ENCODE measurements at regions not wholly inside any gene's neighbourhood (a gene's known extent, or its start where the extent isn't known, plus 50 kb on each side); places are given as distances from the start of the nearest gene placed in this dataset.

- no peak for DNase-seq (ENCODE audit: low read depth)
- TF ChIP-seq MAX (IDR thresholded peaks at IDR 0.05; ENCODE audit: low read depth, low read length): no peak
- TF ChIP-seq MYC (IDR thresholded peaks at IDR 0.05; ENCODE audit: low read depth, low read length): no peak
- TF ChIP-seq POLR2A (IDR thresholded peaks at IDR 0.05; ENCODE audit: extremely low read depth, insufficient read length): no peak
- TF ChIP-seq CTCF (IDR thresholded peaks at IDR 0.05; ENCODE audit: low read depth, low read length): no peak
- H3K4me3 ChIP-seq (ENCODE audit: low read depth, low read length): no peak overlapping the region
Measured at GRCh38 chr4:151940291-151940690, 179.5 kb upstream of the GATB start.

GRCh38 chr4:151939670-151940069, 178.9 kb upstream of the GATB start:
- H3K4me3 ChIP-seq (ENCODE audit: low read depth, low read length): no peak overlapping the region
- DNase-seq (ENCODE audit: low read depth): no peak

GRCh38 chr4:151935411-151935810, 174.6 kb upstream of the GATB start:
- no peak overlapping the region for H3K4me3 ChIP-seq (ENCODE audit: low read depth, low read length)
- DNase-seq (ENCODE audit: low read depth): no peak
- TF ChIP-seq CTCF (IDR thresholded peaks at IDR 0.05; ENCODE audit: low read depth, low read length) (no peak), POLR2A (IDR thresholded peaks at IDR 0.05; ENCODE audit: extremely low read depth, insufficient read length) (no peak), MYC (IDR thresholded peaks at IDR 0.05; ENCODE audit: low read depth, low read length) (no peak)

More at GRCh38 chr4:151939670-151940069, 178.9 kb upstream of the GATB start:
- no peak for TF ChIP-seq MYC (IDR thresholded peaks at IDR 0.05; ENCODE audit: low read depth, low read length)
- no peak for TF ChIP-seq MAX (IDR thresholded peaks at IDR 0.05; ENCODE audit: low read depth, low read length)
- no peak for TF ChIP-seq POLR2A (IDR thresholded peaks at IDR 0.05; ENCODE audit: extremely low read depth, insufficient read length)

- no peak for DNase-seq (ENCODE audit: low read depth)
- TF ChIP-seq CTCF (IDR thresholded peaks at IDR 0.05; ENCODE audit: low read depth, low read length) (no peak), MYC (IDR thresholded peaks at IDR 0.05; ENCODE audit: low read depth, low read length) (no peak)
Measured at GRCh38 chr4:151934766-151935165, 174.0 kb upstream of the GATB start.

GRCh38 chr4:151933122-151933827, 172.5 kb upstream of the GATB start:
- no peak for TF ChIP-seq CTCF (IDR thresholded peaks at IDR 0.05; ENCODE audit: low read depth, low read length)
- no peak for TF ChIP-seq POLR2A (IDR thresholded peaks at IDR 0.05; ENCODE audit: extremely low read depth, insufficient read length)
- TF ChIP-seq MYC (IDR thresholded peaks at IDR 0.05; ENCODE audit: low read depth, low read length): no peak
- no peak for TF ChIP-seq MAX (IDR thresholded peaks at IDR 0.05; ENCODE audit: low read depth, low read length)
- peak; percentile 7 for DNase-seq (ENCODE audit: low read depth)
- H3K4me3 ChIP-seq (ENCODE audit: low read depth, low read length): no peak overlapping the region

More at GRCh38 chr4:151934766-151935165, 174.0 kb upstream of the GATB start:
- no peak overlapping the region for H3K4me3 ChIP-seq (ENCODE audit: low read depth, low read length)

- no peak for DNase-seq (ENCODE audit: low read depth)
- TF ChIP-seq MAX (IDR thresholded peaks at IDR 0.05; ENCODE audit: low read depth, low read length) (no peak), CTCF (IDR thresholded peaks at IDR 0.05; ENCODE audit: low read depth, low read length) (no peak), POLR2A (IDR thresholded peaks at IDR 0.05; ENCODE audit: extremely low read depth, insufficient read length) (no peak), MYC (IDR thresholded peaks at IDR 0.05; ENCODE audit: low read depth, low read length) (no peak)
- H3K4me3 ChIP-seq (ENCODE audit: low read depth, low read length): no peak overlapping the region
Measured at GRCh38 chr4:151931563-151931962, 170.8 kb upstream of the GATB start.

Measured in NB4 (cell line).